SK-N-SH (cell line): ENCODE measurements at regions not wholly inside any gene's neighbourhood (a gene's known extent, or its start where the extent isn't known, plus 50 kb on each side); places are given as distances from the start of the nearest gene placed in this dataset.

Experiments used
- CTCF ChIA-PET: fragments of 300-600, 350-600 bp; formaldehyde crosslinking; extraction: SDS; loops from one replicate; lab custom pipeline; 2021; lab: Yijun Ruan, JAX
- POLR2A ChIA-PET: fragments of 350-600 bp; sonication (Branson Sonifier 250); formaldehyde crosslinking; extraction: SDS; loops from one replicate; lab custom pipeline; 2020; ENCODE audit warnings: antibody characterized with exemption, inconsistent platforms; lab: Yijun Ruan, JAX
- DNase-seq: peaks from one replicate; pipeline ENCODE4 v3.0.0; 2012
- H2AFZ ChIP-seq: fragments of 200-600 bp; sonication (generic); 2 replicates; pipeline ENCODE4 v1.8.1; 2016; ENCODE audit warnings: antibody characterized with exemption, mild to moderate bottlenecking, low read depth
- H3F3A ChIP-seq: fragments of 200-600 bp; sonication (generic); replicated peaks from 2 replicates; pipeline ENCODE3; 2016; ENCODE audit warnings: antibody characterized with exemption, mild to moderate bottlenecking; ENCODE audit not compliant: insufficient read depth
- H3K27ac ChIP-seq, 2 experiments: fragments of 200-500 bp in 1 of 2; fragments of 200-600 bp in 1 of 2; sonication (Bioruptor generic) in 1 of 2; sonication (generic), shearing (Covaris generic) in 1 of 2; 2 replicates each; pipeline versions ENCODE4 v1.5.1 to v1.6.1; 2014 to 2016; ENCODE audit warnings: low read depth in 2 of 2, inconsistent platforms in 1 of 2, low read length in 1 of 2, mild to moderate bottlenecking in 1 of 2, mixed read lengths in 1 of 2
- H3K27me3 ChIP-seq: fragments of 200-600 bp; sonication (generic), shearing (Covaris generic); 2 replicates; pipeline ENCODE4 v1.6.1; 2016; ENCODE audit warnings: mixed run types; ENCODE audit not compliant: insufficient read depth
- H3K36me3 ChIP-seq, 2 experiments: fragments of 200-500 bp in 1 of 2; fragments of 200-600 bp in 1 of 2; sonication (Bioruptor generic) in 1 of 2; sonication (generic) in 1 of 2; replicated peaks in 1 of 2; 2 replicates each; pipeline versions ENCODE3 to v1.5.1; 2014 to 2016; ENCODE audit warnings: low read length in 1 of 2, mild to moderate bottlenecking in 1 of 2; ENCODE audit not compliant: insufficient read depth in 2 of 2, control insufficient read depth in 1 of 2
- H3K4me1 ChIP-seq, 2 experiments: fragments of 200-500 bp in 1 of 2; fragments of 200-600 bp in 1 of 2; sonication (Bioruptor generic) in 1 of 2; sonication (generic), shearing (Covaris generic) in 1 of 2; 2 replicates each; pipeline versions ENCODE4 v1.5.1 to v1.6.1; 2014 to 2016; ENCODE audit warnings: low read depth in 1 of 2, low read length in 1 of 2, mixed run types in 1 of 2; ENCODE audit not compliant: insufficient read depth in 2 of 2, control insufficient read depth in 1 of 2
- H3K4me2 ChIP-seq: fragments of 200-600 bp; sonication (generic), shearing (Covaris generic); 2 replicates; pipeline ENCODE4 v1.6.1; 2017; ENCODE audit warnings: mixed run types
- H3K4me3 ChIP-seq, 2 experiments: fragments of 200-500 bp in 1 of 2; fragments of 200-600 bp in 1 of 2; sonication (Bioruptor generic) in 1 of 2; sonication (generic), shearing (Covaris generic) in 1 of 2; 2 replicates each; pipeline versions ENCODE4 v1.5.1 to v1.8.1; 2014 to 2016; ENCODE audit warnings: low read depth in 2 of 2, inconsistent platforms in 1 of 2, low read length in 1 of 2, mild to moderate bottlenecking in 1 of 2, mixed read lengths in 1 of 2, moderate library complexity in 1 of 2
- H3K79me2 ChIP-seq: fragments of 200-600 bp; sonication (generic); 2 replicates; pipeline ENCODE4 v1.8.1; 2017; ENCODE audit warnings: mild to moderate bottlenecking; ENCODE audit not compliant: insufficient read depth
- H3K9ac ChIP-seq: fragments of 200-600 bp; sonication (generic); 2 replicates; pipeline ENCODE4 v1.6.1; 2017; ENCODE audit warnings: mixed run types
- H3K9me2 ChIP-seq: fragments of 200-600 bp; sonication (generic); 2 replicates; pipeline ENCODE4 v1.6.1; 2017; ENCODE audit warnings: mixed run types
- H3K9me3 ChIP-seq: fragments of 200-600 bp; sonication (generic); 2 replicates; pipeline ENCODE4 v1.6.1; 2017; ENCODE audit warnings: mixed run types, mild to moderate bottlenecking, moderate library complexity
- H4K20me1 ChIP-seq: fragments of 200-600 bp; sonication (generic); 2 replicates; pipeline ENCODE4 v1.6.1; 2017; ENCODE audit warnings: mild to moderate bottlenecking, mixed run types; ENCODE audit not compliant: insufficient read depth
- ELF1 ChIP-seq: IDR thresholded peaks from 2 replicates; pipeline ENCODE4 v1.4.0; 2012
- EP300 ChIP-seq, 2 experiments: IDR thresholded peaks; 2 replicates each; pipeline versions ENCODE4 v1.4.0 to v1.6.1; 2012; ENCODE audit warnings: borderline replicate concordance in 1 of 2, low read depth in 1 of 2, low read length in 1 of 2
- EZH2phosphoT487 ChIP-seq: fragments of 200-600 bp; sonication (generic); IDR thresholded peaks from 2 replicates; pipeline ENCODE4 v1.6.1; 2017; ENCODE audit warnings: low read depth, mixed run types, mild to moderate bottlenecking, antibody characterized with exemption, moderate library complexity, borderline replicate concordance
- FOXJ3 ChIP-seq: sonication (generic); formaldehyde crosslinking; IDR thresholded peaks from 2 replicates; pipeline ENCODE4 v1.5.1; 2020; ENCODE audit warnings: mild to moderate bottlenecking, missing genetic modification reagents
- FOXM1 ChIP-seq: IDR thresholded peaks from 2 replicates; pipeline ENCODE4 v1.4.0; 2012; ENCODE audit warnings: low read depth, mild to moderate bottlenecking
- JUND ChIP-seq: IDR thresholded peaks from 2 replicates; pipeline ENCODE4 v1.4.0; 2012
- NFIC ChIP-seq: IDR thresholded peaks from 2 replicates; pipeline ENCODE4 v1.4.0; 2012; ENCODE audit warnings: borderline replicate concordance
- NRF1 ChIP-seq: IDR thresholded peaks from 2 replicates; pipeline ENCODE4 v1.6.1; 2012; ENCODE audit warnings: low read depth, mild to moderate bottlenecking, low read length
- POLR2AphosphoS5 ChIP-seq: IDR thresholded peaks from 2 replicates; pipeline ENCODE4 v1.6.1; 2012; ENCODE audit warnings: low read depth, low read length
- RXRA ChIP-seq: IDR thresholded peaks from 2 replicates; pipeline ENCODE4 v1.4.0; 2012; ENCODE audit warnings: low read depth, mild to moderate bottlenecking, borderline replicate concordance
- SMC3 ChIP-seq: IDR thresholded peaks from 2 replicates; pipeline ENCODE4 v1.6.1; 2012; ENCODE audit warnings: low read depth, low read length, improper control_type of control experiment
- TAF1 ChIP-seq: IDR thresholded peaks from 2 replicates; pipeline ENCODE4 v1.6.1; 2012; ENCODE audit warnings: low read depth, mild to moderate bottlenecking, low read length, moderate library complexity, borderline replicate concordance
- YY1 ChIP-seq: IDR thresholded peaks from 2 replicates; pipeline ENCODE4 v1.4.0; 2012; ENCODE audit warnings: low read depth, mild to moderate bottlenecking
- TF ChIP-seq, protein P1 (sequence below): IDR thresholded peaks from 2 replicates; pipeline ENCODE4 v1.4.0; 2012; ENCODE audit warnings: low read depth, borderline replicate concordance
- TF ChIP-seq, protein P2 (sequence below): fragments of 150-350 bp; IDR thresholded peaks from 2 replicates; pipeline ENCODE4 v1.6.1; 2017; ENCODE audit warnings: antibody characterized with exemption, low read length, low read depth, borderline replicate concordance
- TF ChIP-seq, protein P3 (sequence below): IDR thresholded peaks from 2 replicates; pipeline ENCODE4 v1.4.0; 2012; ENCODE audit warnings: low read depth, borderline replicate concordance
- TF ChIP-seq, protein P4 (sequence below): IDR thresholded peaks from 2 replicates; pipeline ENCODE4; 2012
- TF ChIP-seq, protein P5 (sequence below): IDR thresholded peaks from 2 replicates; pipeline ENCODE4 v1.6.1; 2012; ENCODE audit warnings: mild to moderate bottlenecking, low read depth, low read length, moderate library complexity

DNA sequence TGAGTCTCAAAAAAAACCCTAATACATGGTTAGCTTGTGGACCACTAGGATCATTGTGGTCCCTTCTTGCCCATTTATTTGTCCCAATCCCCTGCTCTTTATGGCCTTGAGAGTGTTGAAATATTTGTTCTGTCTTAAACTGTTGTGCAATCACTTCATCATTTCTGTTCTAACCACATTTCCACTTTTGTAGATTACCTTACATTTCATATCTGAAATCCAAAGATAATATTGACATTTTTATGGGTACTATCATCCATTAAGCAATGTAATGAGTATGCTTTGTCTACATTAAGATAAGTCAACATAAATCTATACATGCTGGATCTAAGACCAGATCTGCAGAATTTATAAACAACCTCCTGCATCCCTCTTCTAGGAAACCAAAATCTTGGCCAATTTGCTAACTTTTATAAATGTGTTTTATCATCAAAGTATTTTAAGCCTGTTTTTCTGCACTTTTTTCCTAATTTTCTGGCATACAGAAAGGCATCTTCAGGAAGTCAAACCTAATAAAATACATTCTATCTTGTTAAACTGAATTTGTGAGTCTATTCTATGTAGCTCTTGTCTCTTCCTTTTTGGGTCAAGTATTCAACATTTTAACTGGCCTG, 359.4 kb upstream of the CELF2 start:
- POLR2A ChIA-PET: no interaction called here

More for the DNA sequence above, 359.4 kb upstream of the CELF2 start:
- no peak overlapping the region for H3K4me2 ChIP-seq
- no peaks in the 10 kb centered on the region for H3K79me2 ChIP-seq
- H4K20me1 ChIP-seq: no peaks in the 10 kb centered on the region
- H3K9me2 ChIP-seq: no peaks in the 10 kb centered on the region
- no peak overlapping the region for H3K27ac ChIP-seq
- no peak for TF ChIP-seq EZH2phosphoT487
- TF ChIP-seq, protein P1, sequence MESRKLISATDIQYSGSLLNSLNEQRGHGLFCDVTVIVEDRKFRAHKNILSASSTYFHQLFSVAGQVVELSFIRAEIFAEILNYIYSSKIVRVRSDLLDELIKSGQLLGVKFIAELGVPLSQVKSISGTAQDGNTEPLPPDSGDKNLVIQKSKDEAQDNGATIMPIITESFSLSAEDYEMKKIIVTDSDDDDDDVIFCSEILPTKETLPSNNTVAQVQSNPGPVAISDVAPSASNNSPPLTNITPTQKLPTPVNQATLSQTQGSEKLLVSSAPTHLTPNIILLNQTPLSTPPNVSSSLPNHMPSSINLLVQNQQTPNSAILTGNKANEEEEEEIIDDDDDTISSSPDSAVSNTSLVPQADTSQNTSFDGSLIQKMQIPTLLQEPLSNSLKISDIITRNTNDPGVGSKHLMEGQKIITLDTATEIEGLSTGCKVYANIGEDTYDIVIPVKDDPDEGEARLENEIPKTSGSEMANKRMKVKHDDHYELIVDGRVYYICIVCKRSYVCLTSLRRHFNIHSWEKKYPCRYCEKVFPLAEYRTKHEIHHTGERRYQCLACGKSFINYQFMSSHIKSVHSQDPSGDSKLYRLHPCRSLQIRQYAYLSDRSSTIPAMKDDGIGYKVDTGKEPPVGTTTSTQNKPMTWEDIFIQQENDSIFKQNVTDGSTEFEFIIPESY: no peak
- no peak for TF ChIP-seq FOXJ3
- no peak for TF ChIP-seq EP300 (IDR thresholded peaks at IDR 0.05; ENCODE audit: borderline replicate concordance in 1 of 2, low read depth in 1 of 2, low read length in 1 of 2)
- no peak for TF ChIP-seq FOXM1
- no peak for TF ChIP-seq RXRA
- TF ChIP-seq TAF1: no peak
- TF ChIP-seq ELF1: no peak
- TF ChIP-seq SMC3: no peak
- no peak for TF ChIP-seq POLR2AphosphoS5
- TF ChIP-seq, protein P2, sequence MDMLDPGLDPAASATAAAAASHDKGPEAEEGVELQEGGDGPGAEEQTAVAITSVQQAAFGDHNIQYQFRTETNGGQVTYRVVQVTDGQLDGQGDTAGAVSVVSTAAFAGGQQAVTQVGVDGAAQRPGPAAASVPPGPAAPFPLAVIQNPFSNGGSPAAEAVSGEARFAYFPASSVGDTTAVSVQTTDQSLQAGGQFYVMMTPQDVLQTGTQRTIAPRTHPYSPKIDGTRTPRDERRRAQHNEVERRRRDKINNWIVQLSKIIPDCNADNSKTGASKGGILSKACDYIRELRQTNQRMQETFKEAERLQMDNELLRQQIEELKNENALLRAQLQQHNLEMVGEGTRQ: no peak
- TF ChIP-seq, protein P3, sequence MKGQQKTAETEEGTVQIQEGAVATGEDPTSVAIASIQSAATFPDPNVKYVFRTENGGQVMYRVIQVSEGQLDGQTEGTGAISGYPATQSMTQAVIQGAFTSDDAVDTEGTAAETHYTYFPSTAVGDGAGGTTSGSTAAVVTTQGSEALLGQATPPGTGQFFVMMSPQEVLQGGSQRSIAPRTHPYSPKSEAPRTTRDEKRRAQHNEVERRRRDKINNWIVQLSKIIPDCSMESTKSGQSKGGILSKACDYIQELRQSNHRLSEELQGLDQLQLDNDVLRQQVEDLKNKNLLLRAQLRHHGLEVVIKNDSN: no peak
- TF ChIP-seq, protein P4, sequence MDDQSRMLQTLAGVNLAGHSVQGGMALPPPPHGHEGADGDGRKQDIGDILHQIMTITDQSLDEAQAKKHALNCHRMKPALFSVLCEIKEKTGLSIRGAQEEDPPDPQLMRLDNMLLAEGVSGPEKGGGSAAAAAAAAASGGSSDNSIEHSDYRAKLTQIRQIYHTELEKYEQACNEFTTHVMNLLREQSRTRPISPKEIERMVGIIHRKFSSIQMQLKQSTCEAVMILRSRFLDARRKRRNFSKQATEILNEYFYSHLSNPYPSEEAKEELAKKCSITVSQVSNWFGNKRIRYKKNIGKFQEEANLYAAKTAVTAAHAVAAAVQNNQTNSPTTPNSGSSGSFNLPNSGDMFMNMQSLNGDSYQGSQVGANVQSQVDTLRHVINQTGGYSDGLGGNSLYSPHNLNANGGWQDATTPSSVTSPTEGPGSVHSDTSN: no peak
- no peak for TF ChIP-seq JUND
- TF ChIP-seq, protein P5, sequence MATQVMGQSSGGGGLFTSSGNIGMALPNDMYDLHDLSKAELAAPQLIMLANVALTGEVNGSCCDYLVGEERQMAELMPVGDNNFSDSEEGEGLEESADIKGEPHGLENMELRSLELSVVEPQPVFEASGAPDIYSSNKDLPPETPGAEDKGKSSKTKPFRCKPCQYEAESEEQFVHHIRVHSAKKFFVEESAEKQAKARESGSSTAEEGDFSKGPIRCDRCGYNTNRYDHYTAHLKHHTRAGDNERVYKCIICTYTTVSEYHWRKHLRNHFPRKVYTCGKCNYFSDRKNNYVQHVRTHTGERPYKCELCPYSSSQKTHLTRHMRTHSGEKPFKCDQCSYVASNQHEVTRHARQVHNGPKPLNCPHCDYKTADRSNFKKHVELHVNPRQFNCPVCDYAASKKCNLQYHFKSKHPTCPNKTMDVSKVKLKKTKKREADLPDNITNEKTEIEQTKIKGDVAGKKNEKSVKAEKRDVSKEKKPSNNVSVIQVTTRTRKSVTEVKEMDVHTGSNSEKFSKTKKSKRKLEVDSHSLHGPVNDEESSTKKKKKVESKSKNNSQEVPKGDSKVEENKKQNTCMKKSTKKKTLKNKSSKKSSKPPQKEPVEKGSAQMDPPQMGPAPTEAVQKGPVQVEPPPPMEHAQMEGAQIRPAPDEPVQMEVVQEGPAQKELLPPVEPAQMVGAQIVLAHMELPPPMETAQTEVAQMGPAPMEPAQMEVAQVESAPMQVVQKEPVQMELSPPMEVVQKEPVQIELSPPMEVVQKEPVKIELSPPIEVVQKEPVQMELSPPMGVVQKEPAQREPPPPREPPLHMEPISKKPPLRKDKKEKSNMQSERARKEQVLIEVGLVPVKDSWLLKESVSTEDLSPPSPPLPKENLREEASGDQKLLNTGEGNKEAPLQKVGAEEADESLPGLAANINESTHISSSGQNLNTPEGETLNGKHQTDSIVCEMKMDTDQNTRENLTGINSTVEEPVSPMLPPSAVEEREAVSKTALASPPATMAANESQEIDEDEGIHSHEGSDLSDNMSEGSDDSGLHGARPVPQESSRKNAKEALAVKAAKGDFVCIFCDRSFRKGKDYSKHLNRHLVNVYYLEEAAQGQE: no peak
- no peak for TF ChIP-seq YY1
- TF ChIP-seq NRF1: no peak
- no peak for TF ChIP-seq NFIC
- no peaks in the 10 kb centered on the region for H3K4me1 ChIP-seq
- no peak for DNase-seq
- H3K4me3 ChIP-seq: no peak overlapping the region
- H3K9ac ChIP-seq: no peak overlapping the region
- no peaks in the 10 kb centered on the region for H3K36me3 ChIP-seq
- H3K27me3 ChIP-seq: no peaks in the 10 kb centered on the region
- no peaks in the 10 kb centered on the region for H3K9me3 ChIP-seq
- H3F3A ChIP-seq: no peaks in the 10 kb centered on the region
- no peak overlapping the region for H2AFZ ChIP-seq
- CTCF ChIA-PET: no interaction called here
